BLaER1 (cell line): ENCODE measurements at regions not wholly inside any gene's neighbourhood (a gene's known extent, or its start where the extent isn't known, plus 50 kb on each side); places are given as distances from the start of the nearest gene placed in this dataset.

Source experiments
- H3K27ac ChIP-seq: shearing (Covaris generic); formaldehyde crosslinking; 2 replicates; pipeline ENCODE4 v1.8.1; 2022
- H3K27me3 ChIP-seq: shearing (Covaris generic); formaldehyde crosslinking; 2 replicates; pipeline ENCODE4 v1.8.1; 2022
- H3K36me3 ChIP-seq: shearing (Covaris generic); formaldehyde crosslinking; 2 replicates; pipeline ENCODE4 v1.8.1; 2022
- H3K4me1 ChIP-seq: shearing (Covaris generic); formaldehyde crosslinking; 2 replicates; pipeline ENCODE4 v1.8.1; 2022
- H3K4me2 ChIP-seq: shearing (Covaris generic); formaldehyde crosslinking; 2 replicates; pipeline ENCODE4 v1.8.1; 2022
- H3K4me3 ChIP-seq: shearing (Covaris generic); formaldehyde crosslinking; 2 replicates; pipeline ENCODE4 v1.8.1; 2022
- H3K9ac ChIP-seq: shearing (Covaris generic); formaldehyde crosslinking; 2 replicates; pipeline ENCODE4 v1.8.1; 2022
- H3K9me3 ChIP-seq: shearing (Covaris generic); formaldehyde crosslinking; 2 replicates; pipeline ENCODE4 v1.8.1; 2022
- H4K20me1 ChIP-seq: shearing (Covaris generic); formaldehyde crosslinking; 2 replicates; pipeline ENCODE4 v1.8.1; 2022
- Cebpa-rat ChIP-seq: shearing (Covaris generic); IDR thresholded peaks from 2 replicates; pipeline ENCODE4 v1.8.1; 2022

- H3K9me3 ChIP-seq, result no peaks in the 10 kb centered on the region; the same call in 1 of the 2 replicates
- H3K9ac ChIP-seq, result no peak overlapping the region
- no peak for TF ChIP-seq Cebpa-rat
- H3K4me3 ChIP-seq, result no peak overlapping the region
- no peak overlapping the region for H3K27ac ChIP-seq
- H3K4me1 ChIP-seq, result peaks cover 22% of the 10 kb centered on the region
- H3K4me2 ChIP-seq, result no peak overlapping the region
- no peaks in the 10 kb centered on the region for H3K36me3 ChIP-seq
- no peaks in the 10 kb centered on the region for H4K20me1 ChIP-seq
- H3K27me3 ChIP-seq, result no peaks in the 10 kb centered on the region
These were observed 243.7 kb downstream of the CD83 start for GRCh38 chr6:14361297-14361696.

GRCh38 chr6:14361956-14362587 is 244.5 kb downstream of the CD83 start:
- Histone ChIP-seq H3K36me3 (no peaks in the 10 kb centered on the region), H3K4me2 (no peak overlapping the region), H3K9me3 (no peaks in the 10 kb centered on the region; the same call in 1 of the 2 replicates), H3K27me3 (no peaks in the 10 kb centered on the region), H3K9ac (no peak overlapping the region), H4K20me1 (no peaks in the 10 kb centered on the region), H3K4me3 (no peak overlapping the region), H3K4me1 (peaks cover 22% of the 10 kb centered on the region), H3K27ac (no peak overlapping the region)
- TF ChIP-seq Cebpa-rat, result no peak

- Histone ChIP-seq H4K20me1 (no peaks in the 10 kb centered on the region), H3K4me3 (no peak overlapping the region), H3K4me2 (no peak overlapping the region), H3K4me1 (peaks cover 6% of the 10 kb centered on the region), H3K9me3 (no peaks in the 10 kb centered on the region), H3K36me3 (no peaks in the 10 kb centered on the region), H3K27me3 (no peaks in the 10 kb centered on the region), H3K9ac (no peak overlapping the region), H3K27ac (no peak overlapping the region)
- TF ChIP-seq Cebpa-rat, result no peak
These were observed 246.8 kb downstream of the CD83 start for GRCh38 chr6:14364370-14364769.

- no peaks in the 10 kb centered on the region for H3K4me1 ChIP-seq
- H3K27ac ChIP-seq, result no peak overlapping the region
- no peaks in the 10 kb centered on the region for H3K9me3 ChIP-seq
- no peaks in the 10 kb centered on the region for H4K20me1 ChIP-seq
- no peak overlapping the region for H3K9ac ChIP-seq
- no peaks in the 10 kb centered on the region for H3K27me3 ChIP-seq
- no peak overlapping the region for H3K4me3 ChIP-seq
- no peak for TF ChIP-seq Cebpa-rat
- H3K36me3 ChIP-seq, result no peaks in the 10 kb centered on the region
- no peak overlapping the region for H3K4me2 ChIP-seq
These were observed 247.8 kb downstream of the CD83 start for GRCh38 chr6:14365393-14365792.

GRCh38 chr6:14366315-14366714 is 248.7 kb downstream of the CD83 start:
- H3K27ac ChIP-seq, result no peak overlapping the region
- no peak for TF ChIP-seq Cebpa-rat
- no peaks in the 10 kb centered on the region for H3K27me3 ChIP-seq
- H3K9me3 ChIP-seq, result no peaks in the 10 kb centered on the region
- H3K4me2 ChIP-seq, result no peak overlapping the region
- H3K4me3 ChIP-seq, result no peak overlapping the region
- H3K36me3 ChIP-seq, result no peaks in the 10 kb centered on the region
- H3K9ac ChIP-seq, result no peak overlapping the region
- H3K4me1 ChIP-seq, result peaks cover 3% of the 10 kb centered on the region
- H4K20me1 ChIP-seq, result no peaks in the 10 kb centered on the region

- Histone ChIP-seq H3K9ac (no peak overlapping the region), H3K9me3 (no peaks in the 10 kb centered on the region), H3K4me2 (no peak overlapping the region), H3K4me3 (no peak overlapping the region), H3K27me3 (no peaks in the 10 kb centered on the region), H3K36me3 (no peaks in the 10 kb centered on the region), H3K4me1 (peaks cover 7% of the 10 kb centered on the region), H4K20me1 (no peaks in the 10 kb centered on the region), H3K27ac (no peak overlapping the region)
- TF ChIP-seq Cebpa-rat, result no peak
These were observed 249.3 kb downstream of the CD83 start for GRCh38 chr6:14366872-14367271.

GRCh38 chr6:14367296-14367695 is 249.7 kb downstream of the CD83 start:
- Histone ChIP-seq H3K27ac (no peak overlapping the region), H3K4me1 (peaks cover 7% of the 10 kb centered on the region), H3K27me3 (no peaks in the 10 kb centered on the region), H3K9ac (no peak overlapping the region), H3K36me3 (no peaks in the 10 kb centered on the region), H3K9me3 (no peaks in the 10 kb centered on the region), H3K4me3 (no peak overlapping the region), H3K4me2 (no peak overlapping the region), H4K20me1 (no peaks in the 10 kb centered on the region)
- no peak for TF ChIP-seq Cebpa-rat

- H3K27ac ChIP-seq, result no peak overlapping the region
- no peak for TF ChIP-seq Cebpa-rat
- H3K9me3 ChIP-seq, result no peaks in the 10 kb centered on the region
- no peak overlapping the region for H3K9ac ChIP-seq
- H3K36me3 ChIP-seq, result no peaks in the 10 kb centered on the region
- H4K20me1 ChIP-seq, result no peaks in the 10 kb centered on the region
- no peak overlapping the region for H3K4me3 ChIP-seq
- no peaks in the 10 kb centered on the region for H3K27me3 ChIP-seq
- H3K4me2 ChIP-seq, result no peak overlapping the region
- H3K4me1 ChIP-seq, result peaks cover 7% of the 10 kb centered on the region
These were observed 252.1 kb downstream of the CD83 start for GRCh38 chr6:14369717-14370116.

GRCh38 chr6:14371530-14371929 is 254.0 kb downstream of the CD83 start:
- no peaks in the 10 kb centered on the region for H3K9me3 ChIP-seq
- no peak overlapping the region for H3K9ac ChIP-seq
- no peaks in the 10 kb centered on the region for H4K20me1 ChIP-seq
- H3K4me3 ChIP-seq, result no peak overlapping the region
- H3K36me3 ChIP-seq, result no peaks in the 10 kb centered on the region
- no peak overlapping the region for H3K4me2 ChIP-seq
- no peak overlapping the region for H3K27ac ChIP-seq
- TF ChIP-seq Cebpa-rat, result no peak
- H3K27me3 ChIP-seq, result no peaks in the 10 kb centered on the region
- H3K4me1 ChIP-seq, result peaks cover 10% of the 10 kb centered on the region

- TF ChIP-seq Cebpa-rat, result no peak
- no peaks in the 10 kb centered on the region for H3K36me3 ChIP-seq
- no peaks in the 10 kb centered on the region for H4K20me1 ChIP-seq
- H3K4me3 ChIP-seq, result no peak overlapping the region
- H3K4me2 ChIP-seq, result no peak overlapping the region
- H3K27ac ChIP-seq, result no peak overlapping the region
- no peaks in the 10 kb centered on the region for H3K9me3 ChIP-seq
- no peak overlapping the region for H3K9ac ChIP-seq
- H3K4me1 ChIP-seq, result peaks cover 10% of the 10 kb centered on the region
- no peaks in the 10 kb centered on the region for H3K27me3 ChIP-seq
These were observed 255.3 kb downstream of the CD83 start for GRCh38 chr6:14372734-14373489.
